Neural cell (in vitro differentiated cells): ENCODE measurements at regions not wholly inside any gene's neighbourhood (a gene's known extent, or its start where the extent isn't known, plus 50 kb on each side); places are given as distances from the start of the nearest gene placed in this dataset.
"Not testable (repeated sequence)": the region's sequence is repeated elsewhere in the genome, so short reads cannot be mapped to it uniquely, and the experiment has no call there.

Source experiments
- H2AFZ ChIP-seq: fragments of 200-600, 300-800 bp; sonication (generic), shearing (Covaris generic); 2 replicates; pipeline ENCODE4 v1.6.0; 2014; ENCODE audit warnings: low read depth, mild to moderate bottlenecking, antibody characterized with exemption, low read length, moderate library complexity
- H3F3A ChIP-seq: fragments of 200-600 bp; shearing (Covaris generic); 2 replicates; pipeline ENCODE4 v1.6.1; 2016; ENCODE audit warnings: mild to moderate bottlenecking, moderate library complexity, mixed read lengths, antibody characterized with exemption, low read length; ENCODE audit not compliant: insufficient read depth, poor library complexity, severe bottlenecking
- H3K27ac ChIP-seq: fragments of 200-600, 300-800 bp; sonication (generic), shearing (Covaris generic); 2 replicates; pipeline ENCODE4 v1.5.1; 2014; ENCODE audit warnings: mild to moderate bottlenecking, low read length, moderate library complexity
- H3K27me3 ChIP-seq: fragments of 300-800, 200-600 bp; sonication (generic), shearing (Covaris generic); 2 replicates; pipeline ENCODE4 v1.6.0; 2014; ENCODE audit warnings: mild to moderate bottlenecking, low read depth, low read length, moderate library complexity; ENCODE audit not compliant: insufficient read depth
- H3K36me3 ChIP-seq: fragments of 300-800, 200-600 bp; sonication (generic), shearing (Covaris generic); 2 replicates; pipeline ENCODE4 v1.5.1; 2014; ENCODE audit warnings: mild to moderate bottlenecking, antibody characterized with exemption, low read length, moderate library complexity; ENCODE audit not compliant: insufficient read depth
- H3K4me2 ChIP-seq: fragments of 300-800, 200-600 bp; sonication (generic), shearing (Covaris generic); 2 replicates; pipeline ENCODE4 v1.6.0; 2014; ENCODE audit warnings: mild to moderate bottlenecking, low read length
- H3K4me3 ChIP-seq: fragments of 300-800, 200-600 bp; sonication (generic), shearing (Covaris generic); 2 replicates; pipeline ENCODE4 v1.5.1; 2014; ENCODE audit warnings: mild to moderate bottlenecking, low read length, moderate library complexity
- H3K79me2 ChIP-seq: fragments of 200-600 bp; shearing (Covaris generic); replicated peaks from 2 replicates; pipeline ENCODE4 v1.6.0; 2014; ENCODE audit warnings: mild to moderate bottlenecking, low read length, moderate library complexity; ENCODE audit not compliant: insufficient read depth
- H3K9ac ChIP-seq: fragments of 300-800, 200-600 bp; sonication (generic), shearing (Covaris generic); 2 replicates; pipeline ENCODE4 v1.6.1; 2016; ENCODE audit warnings: mild to moderate bottlenecking, low read length, mixed read lengths
- H3K9me2 ChIP-seq: fragments of 200-600 bp; shearing (Covaris generic); 2 replicates; pipeline ENCODE4 v1.6.1; 2016; ENCODE audit warnings: mild to moderate bottlenecking, low read length, mixed read lengths; ENCODE audit not compliant: insufficient read depth
- H3K9me3 ChIP-seq: fragments of 200-600, 300-800 bp; sonication (generic), shearing (Covaris generic); 2 replicates; pipeline ENCODE4 v1.6.1; 2016; ENCODE audit warnings: mild to moderate bottlenecking, mixed run types, low read length, moderate library complexity, mixed read lengths
- H4K20me1 ChIP-seq: fragments of 200-600 bp; shearing (Covaris generic); 2 replicates; pipeline ENCODE4 v1.6.1; 2016; ENCODE audit warnings: mild to moderate bottlenecking, mixed run types; ENCODE audit not compliant: insufficient read depth
- CTCF ChIP-seq: fragments of 450-650 bp; IDR thresholded peaks from 2 replicates; pipeline ENCODE4 v1.5.1; 2014; ENCODE audit warnings: antibody characterized with exemption, mild to moderate bottlenecking, moderate library complexity; ENCODE audit not compliant: poor library complexity, severe bottlenecking
- MXI1 ChIP-seq: fragments of 450-650 bp; conservative IDR thresholded peaks from 2 replicates; pipeline ENCODE4 v1.6.1; 2014; ENCODE audit warnings: antibody characterized with exemption, mild to moderate bottlenecking; ENCODE audit not compliant: poor library complexity, severe bottlenecking
- POLR2AphosphoS5 ChIP-seq: IDR thresholded peaks from 2 replicates; pipeline ENCODE4 v1.6.1; 2012
- RAD21 ChIP-seq: fragments of 450-650 bp; conservative IDR thresholded peaks from 2 replicates; pipeline ENCODE4 v1.6.1; 2014; ENCODE audit warnings: antibody characterized with exemption, mild to moderate bottlenecking, moderate library complexity
- REST ChIP-seq: IDR thresholded peaks from 2 replicates; pipeline ENCODE4 v1.6.1; 2012; ENCODE audit warnings: borderline replicate concordance
- TAF1 ChIP-seq: IDR thresholded peaks from 2 replicates; pipeline ENCODE4 v1.6.1; 2012; ENCODE audit warnings: low read depth

GRCh38 chr12:91717804-91718203 lies 427.8 kb downstream of the BTG1 start:
- no peak overlapping the region for H3K4me3 ChIP-seq
- TF ChIP-seq TAF1 = no peak
- TF ChIP-seq MXI1 = no peak
- H3K9ac ChIP-seq = no peak overlapping the region
- no peaks in the 10 kb centered on the region for H3K27me3 ChIP-seq
- no peak overlapping the region for H2AFZ ChIP-seq
- H3F3A ChIP-seq = no peaks in the 10 kb centered on the region
- no peaks in the 10 kb centered on the region for H3K79me2 ChIP-seq
- no peaks in the 10 kb centered on the region for H3K9me3 ChIP-seq
- H3K4me2 ChIP-seq = peak overlapping the region; percentile 4
- H4K20me1 ChIP-seq = no peaks in the 10 kb centered on the region
- H3K36me3 ChIP-seq = no peaks in the 10 kb centered on the region
- no peaks in the 10 kb centered on the region for H3K9me2 ChIP-seq
- no peak overlapping the region for H3K27ac ChIP-seq

GRCh38 chr12:91711925-91712324 lies 433.7 kb downstream of the BTG1 start:
- not testable (repeated sequence) for H3K9me3 ChIP-seq, H3K79me2 ChIP-seq, H3K36me3 ChIP-seq, H2AFZ ChIP-seq, H3K4me2 ChIP-seq, H3K4me3 ChIP-seq, H3F3A ChIP-seq, H3K27me3 ChIP-seq, H4K20me1 ChIP-seq, H3K9ac ChIP-seq, H3K27ac ChIP-seq, H3K9me2 ChIP-seq

- Histone ChIP-seq H2AFZ (no peak overlapping the region), H3K27me3 (no peaks in the 10 kb centered on the region), H3F3A (no peaks in the 10 kb centered on the region), H4K20me1 (no peaks in the 10 kb centered on the region), H3K36me3 (no peaks in the 10 kb centered on the region), H3K9me2 (no peaks in the 10 kb centered on the region), H3K4me2 (no peak overlapping the region), H3K4me3 (no peak overlapping the region), H3K9me3 (no peaks in the 10 kb centered on the region), H3K79me2 (no peaks in the 10 kb centered on the region), H3K27ac (no peak overlapping the region), H3K9ac (no peak overlapping the region)
- TF ChIP-seq CTCF (no peak), MXI1 (no peak), REST (no peak), POLR2AphosphoS5 (no peak), RAD21 (no peak), TAF1 (no peak)
These were observed 439.2 kb downstream of the BTG1 start for GRCh38 chr12:91706466-91706865.
